Glutamatergic neuron (in vitro differentiated cells): ENCODE measurements at regions not wholly inside any gene's neighbourhood (a gene's known extent, or its start where the extent isn't known, plus 50 kb on each side); places are given as distances from the start of the nearest gene placed in this dataset.

ENCODE experiments used
- DNase-seq: peaks from one replicate; pipeline ENCODE4 v3.0.0; 2022
- H3K27ac Mint-ChIP-seq: one replicate; pipeline ENCODE4 v1.8.0; 2020; ENCODE audit warnings: mild to moderate bottlenecking, mixed read lengths, inconsistent platforms; ENCODE audit not compliant: unreplicated experiment
- H3K27me3 Mint-ChIP-seq: one replicate; pipeline ENCODE4 v1.8.0; 2020; ENCODE audit warnings: mild to moderate bottlenecking, moderate library complexity, mixed read lengths, inconsistent platforms; ENCODE audit not compliant: unreplicated experiment
- H3K36me3 Mint-ChIP-seq: one replicate; pipeline ENCODE4 v1.8.0; 2020; ENCODE audit warnings: mild to moderate bottlenecking, mixed read lengths, inconsistent platforms; ENCODE audit not compliant: unreplicated experiment
- H3K4me1 Mint-ChIP-seq: one replicate; pipeline ENCODE4 v1.8.0; 2020; ENCODE audit warnings: mild to moderate bottlenecking, low read depth, mixed read lengths, inconsistent platforms; ENCODE audit not compliant: unreplicated experiment
- H3K4me3 Mint-ChIP-seq: one replicate; pipeline ENCODE4 v1.8.0; 2020; ENCODE audit warnings: mild to moderate bottlenecking, mixed read lengths, inconsistent platforms; ENCODE audit not compliant: unreplicated experiment
- H3K9me3 Mint-ChIP-seq: one replicate; pipeline ENCODE4 v1.8.0; 2020; ENCODE audit warnings: mild to moderate bottlenecking, moderate library complexity, mixed read lengths, inconsistent platforms; ENCODE audit not compliant: unreplicated experiment
- CTCF ChIP-seq: fragments of 200-600 bp; sonication (generic); IDR thresholded peaks from one replicate; pipeline ENCODE4 v1.5.0; 2021; ENCODE audit not compliant: partially characterized antibody, unreplicated experiment

GRCh38 chr18:60984510-60984909 lies 348.7 kb upstream of the CDH20 start:
- Mint-ChIP-seq H3K9me3 (peaks cover 6% of the 10 kb centered on the region), H3K27ac (no peak overlapping the region), H3K4me3 (no peak overlapping the region), H3K4me1 (no peaks in the 10 kb centered on the region), H3K27me3 (no peaks in the 10 kb centered on the region), H3K36me3 (no peaks in the 10 kb centered on the region)
- DNase-seq, result no peak
- no peak for TF ChIP-seq CTCF

GRCh38 chr18:60987963-60988362 lies 345.3 kb upstream of the CDH20 start:
- Mint-ChIP-seq H3K27me3 (peaks cover 2% of the 10 kb centered on the region), H3K36me3 (no peaks in the 10 kb centered on the region), H3K4me1 (no peaks in the 10 kb centered on the region), H3K27ac (no peak overlapping the region), H3K4me3 (no peak overlapping the region), H3K9me3 (peaks cover 6% of the 10 kb centered on the region)
- no peak for DNase-seq
- no peak for TF ChIP-seq CTCF

GRCh38 chr18:60996326-60996725 lies 336.9 kb upstream of the CDH20 start:
- no peaks in the 10 kb centered on the region for H3K4me1 Mint-ChIP-seq
- H3K27me3 Mint-ChIP-seq, result peaks cover 2% of the 10 kb centered on the region
- DNase-seq, result no peak
- no peak overlapping the region for H3K27ac Mint-ChIP-seq
- peaks cover 2% of the 10 kb centered on the region for H3K9me3 Mint-ChIP-seq
- no peak overlapping the region for H3K4me3 Mint-ChIP-seq
- TF ChIP-seq CTCF, result no peak
- H3K36me3 Mint-ChIP-seq, result no peaks in the 10 kb centered on the region

- Mint-ChIP-seq H3K27ac (no peak overlapping the region), H3K4me1 (no peaks in the 10 kb centered on the region), H3K27me3 (peaks cover 1% of the 10 kb centered on the region), H3K36me3 (no peaks in the 10 kb centered on the region), H3K4me3 (no peak overlapping the region), H3K9me3 (peaks cover 2% of the 10 kb centered on the region)
- DNase-seq, result no peak
- TF ChIP-seq CTCF, result no peak
These were observed 336.4 kb upstream of the CDH20 start for GRCh38 chr18:60996822-60997221.

GRCh38 chr18:61001138-61001537 lies 332.1 kb upstream of the CDH20 start:
- Mint-ChIP-seq H3K27ac (no peak overlapping the region), H3K36me3 (no peaks in the 10 kb centered on the region), H3K4me1 (peaks cover 9% of the 10 kb centered on the region)

More at GRCh38 chr18:61001138-61001537, 332.1 kb upstream of the CDH20 start:
- no peaks in the 10 kb centered on the region for H3K9me3 Mint-ChIP-seq
- no peak for DNase-seq
- no peak overlapping the region for H3K4me3 Mint-ChIP-seq
- H3K27me3 Mint-ChIP-seq, result no peaks in the 10 kb centered on the region
- no peak for TF ChIP-seq CTCF
